ENCODE measurements at regions not wholly inside any gene's neighbourhood (a gene's known extent, or its start where the extent isn't known, plus 50 kb on each side); places are given as distances from the start of the nearest gene placed in this dataset.

DNA sequence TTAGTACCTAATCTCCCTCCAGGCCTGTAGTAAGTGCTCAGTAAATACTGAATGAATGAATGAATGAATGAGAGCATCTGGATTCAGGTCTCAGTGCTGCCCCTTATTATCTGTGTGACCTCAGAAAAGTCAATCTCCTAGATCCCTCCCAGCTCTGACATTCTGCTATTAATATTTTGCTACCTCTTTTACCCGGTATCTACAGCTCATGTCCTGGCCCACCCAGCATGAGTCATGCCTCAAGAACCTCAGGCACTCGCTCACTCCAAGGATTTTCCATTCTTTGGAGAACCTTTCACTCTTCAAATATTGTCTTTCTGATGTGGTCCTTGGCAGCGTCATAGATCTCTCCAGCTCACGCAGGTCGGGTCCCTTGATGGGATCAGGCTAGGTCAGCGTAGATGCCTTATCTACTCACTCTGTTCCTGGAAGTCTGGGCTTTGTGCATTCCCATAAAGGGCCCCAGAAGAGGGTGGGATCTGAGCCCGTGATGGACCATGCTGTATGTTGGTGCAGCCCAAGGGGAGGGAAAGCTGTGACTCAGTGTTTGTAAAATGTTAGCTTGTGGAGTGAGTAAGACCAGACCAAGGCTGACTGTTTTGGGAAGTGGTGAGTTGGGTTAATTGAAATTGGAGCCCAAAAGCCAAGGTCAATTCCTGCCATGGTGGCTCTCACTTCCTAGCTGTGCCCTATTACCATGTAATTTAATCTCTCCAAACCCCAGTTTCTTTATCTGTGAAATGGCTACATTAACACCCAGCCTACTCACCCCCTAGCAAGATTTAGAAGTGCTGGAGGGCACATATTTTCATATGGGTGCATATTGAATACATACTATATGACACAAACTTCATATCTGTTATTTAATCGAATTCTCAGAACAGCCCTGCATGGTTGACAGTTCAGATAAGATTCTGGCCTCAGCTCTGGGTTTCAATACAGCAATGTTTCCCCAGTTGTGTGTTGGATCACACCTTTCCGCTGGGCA, 214.1 kb upstream of the USP24 start:
- no peaks in the 10 kb centered on the region for H3K9me3 ChIP-seq (ENCODE audit: control insufficient read depth, insufficient read depth, low read length)
- no peaks in the 10 kb centered on the region for H3K4me1 ChIP-seq (ENCODE audit: control insufficient read depth, insufficient read depth, low read length)
- no peaks in the 10 kb centered on the region for H3K27me3 ChIP-seq (ENCODE audit: control insufficient read depth, insufficient read depth, low read length)
- H3K36me3 ChIP-seq (ENCODE audit: control insufficient read depth, insufficient read depth, low read length): no peaks in the 10 kb centered on the region
- no peak overlapping the region for H3K27ac ChIP-seq (ENCODE audit: low read length)
- WGBS (ENCODE audit: insufficient coverage, insufficient read length): no CpG with 5 or more reads among the region's 9 CpGs
- no peak overlapping the region for H3K4me3 ChIP-seq (ENCODE audit: low read length)
- no peak for DNase-seq (ENCODE audit: low read depth, low spot score)

DNA sequence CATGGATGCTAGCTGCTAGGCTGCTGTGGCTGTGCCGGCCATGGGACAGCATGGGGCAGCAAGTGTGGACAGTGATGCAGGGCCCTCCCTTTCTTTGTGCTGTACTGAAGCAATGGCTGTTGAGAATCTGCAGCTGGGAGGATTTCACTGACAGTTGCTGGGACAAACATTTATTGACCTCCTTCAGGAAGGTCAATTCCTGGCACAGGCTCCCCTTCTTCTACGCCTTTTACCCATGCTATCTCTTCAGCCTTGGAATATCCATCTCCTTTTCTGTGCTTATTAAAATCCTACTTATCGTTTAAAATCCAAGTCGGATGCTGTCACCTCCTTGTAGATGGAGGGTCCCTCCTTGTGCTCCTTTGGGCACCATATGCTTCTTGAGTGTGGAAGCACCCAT, 213.1 kb upstream of the USP24 start:
- no peaks in the 10 kb centered on the region for H3K36me3 ChIP-seq (ENCODE audit: control insufficient read depth, insufficient read depth, low read length)
- no peak for DNase-seq (ENCODE audit: low read depth, low spot score)
- no peaks in the 10 kb centered on the region for H3K9me3 ChIP-seq (ENCODE audit: control insufficient read depth, insufficient read depth, low read length)
- WGBS (ENCODE audit: insufficient coverage, insufficient read length): no CpG with 5 or more reads among the region's 4 CpGs
- no peaks in the 10 kb centered on the region for H3K4me1 ChIP-seq (ENCODE audit: control insufficient read depth, insufficient read depth, low read length)
- H3K27ac ChIP-seq (ENCODE audit: low read length): no peak overlapping the region
- no peaks in the 10 kb centered on the region for H3K27me3 ChIP-seq (ENCODE audit: control insufficient read depth, insufficient read depth, low read length)
- no peak overlapping the region for H3K4me3 ChIP-seq (ENCODE audit: low read length)

DNA sequence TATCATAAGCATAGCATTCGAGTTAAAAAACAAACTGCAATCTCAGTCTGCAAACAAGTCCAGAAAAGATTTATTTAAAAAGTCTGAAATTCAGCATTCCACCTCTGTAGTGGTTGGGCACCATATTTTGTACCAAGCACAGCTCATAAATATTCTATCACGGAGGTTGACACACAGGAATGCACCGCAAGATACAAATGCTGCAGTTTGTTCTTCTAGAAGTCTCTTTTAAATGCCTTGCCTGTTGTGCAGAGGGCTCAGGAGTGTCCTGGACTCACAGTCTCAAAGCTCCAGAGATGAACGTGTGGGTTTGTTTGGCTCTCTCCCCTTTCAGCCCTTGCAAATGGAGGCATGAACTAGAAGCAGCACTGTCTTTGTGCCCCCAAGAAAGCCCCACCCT, 212.4 kb upstream of the USP24 start:
- Histone ChIP-seq H3K9me3 (ENCODE audit: control insufficient read depth, insufficient read depth, low read length) (no peaks in the 10 kb centered on the region), H3K27ac (ENCODE audit: low read length) (no peak overlapping the region), H3K4me1 (ENCODE audit: control insufficient read depth, insufficient read depth, low read length) (no peaks in the 10 kb centered on the region), H3K36me3 (ENCODE audit: control insufficient read depth, insufficient read depth, low read length) (no peaks in the 10 kb centered on the region), H3K27me3 (ENCODE audit: control insufficient read depth, insufficient read depth, low read length) (no peaks in the 10 kb centered on the region), H3K4me3 (ENCODE audit: low read length) (no peak overlapping the region)
- DNase-seq (ENCODE audit: low read depth, low spot score): no peak
- no CpG with 5 or more reads among the region's 4 CpGs for WGBS (ENCODE audit: insufficient coverage, insufficient read length)

DNA sequence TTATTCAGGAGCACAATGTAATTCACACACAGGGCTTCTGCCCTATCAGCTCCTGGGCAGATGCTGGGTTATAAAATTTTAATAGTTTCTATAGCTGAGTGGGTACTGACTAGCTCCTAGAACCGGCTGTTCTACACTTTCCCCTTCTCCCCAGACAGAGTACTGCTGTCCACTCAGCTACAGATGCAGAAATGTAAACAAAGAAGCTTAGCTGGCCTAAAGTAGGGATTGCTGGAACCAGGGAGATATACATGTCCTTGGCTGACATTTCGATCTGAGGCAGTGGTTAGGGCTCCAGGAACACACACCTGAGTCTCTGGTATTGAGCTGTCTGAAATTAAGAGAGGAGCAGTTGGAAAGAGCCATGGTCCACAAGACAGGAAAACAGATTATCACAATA, 211.5 kb upstream of the USP24 start:
- Histone ChIP-seq H3K27ac (ENCODE audit: low read length) (no peak overlapping the region), H3K36me3 (ENCODE audit: control insufficient read depth, insufficient read depth, low read length) (no peaks in the 10 kb centered on the region), H3K9me3 (ENCODE audit: control insufficient read depth, insufficient read depth, low read length) (no peaks in the 10 kb centered on the region), H3K27me3 (ENCODE audit: control insufficient read depth, insufficient read depth, low read length) (no peaks in the 10 kb centered on the region), H3K4me3 (ENCODE audit: low read length) (no peak overlapping the region), H3K4me1 (ENCODE audit: control insufficient read depth, insufficient read depth, low read length) (no peaks in the 10 kb centered on the region)
- WGBS (ENCODE audit: insufficient coverage, insufficient read length): no CpG with 5 or more reads among the region's 2 CpGs
- no peak for DNase-seq (ENCODE audit: low read depth, low spot score)

DNA sequence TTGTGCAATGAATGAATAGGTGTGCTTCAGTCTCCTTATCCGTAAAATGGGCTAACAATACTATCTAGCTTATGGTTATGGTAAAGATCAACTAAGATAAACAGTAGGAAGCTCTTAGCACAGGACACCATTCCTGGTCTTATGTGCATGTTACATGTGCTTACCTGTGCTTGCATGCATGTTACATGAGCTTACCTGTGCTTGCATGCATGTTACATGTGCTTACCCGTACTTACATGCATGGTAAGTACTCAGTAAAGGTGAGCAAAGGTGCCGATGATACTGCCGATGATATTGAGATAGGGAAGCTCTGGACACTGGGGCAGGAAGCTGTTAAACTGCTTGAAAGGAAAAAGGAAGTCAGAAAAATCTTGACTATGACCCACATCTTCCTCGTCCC, 211.0 kb upstream of the USP24 start:
- Histone ChIP-seq H3K27ac (ENCODE audit: low read length) (no peak overlapping the region), H3K4me1 (ENCODE audit: control insufficient read depth, insufficient read depth, low read length) (no peaks in the 10 kb centered on the region)

DNA sequence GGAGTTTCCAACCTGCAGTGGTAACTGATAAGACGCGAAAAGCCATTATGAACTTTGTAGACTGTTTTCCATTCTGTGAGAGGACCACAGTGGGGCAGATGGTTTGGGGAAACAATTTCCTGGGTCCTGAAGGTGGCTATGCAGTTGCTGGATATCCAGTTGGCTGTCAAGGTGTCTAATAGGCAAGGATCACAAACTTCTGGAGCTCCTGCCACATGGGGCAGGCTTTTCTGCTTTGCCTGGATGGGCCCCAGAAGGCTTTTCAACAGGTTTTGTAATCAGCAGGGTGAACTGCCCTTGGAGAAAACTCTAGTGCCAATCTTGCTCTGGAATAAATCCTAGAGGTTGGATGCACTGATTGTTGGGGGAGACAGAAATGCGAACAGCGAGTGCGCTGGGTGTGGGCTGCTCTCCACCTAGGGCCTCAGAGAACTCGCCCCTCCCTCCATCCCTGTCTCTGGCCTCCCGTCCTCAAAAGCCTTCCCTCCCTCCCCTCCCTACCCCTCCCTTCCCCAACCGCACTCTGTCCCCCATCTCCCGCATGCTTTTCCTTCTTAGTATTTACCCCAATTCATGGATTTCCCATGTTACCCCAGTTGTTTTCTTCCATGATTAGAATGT, 210.3 kb upstream of the USP24 start:
- Histone ChIP-seq H3K36me3 (ENCODE audit: control insufficient read depth, insufficient read depth, low read length) (no peaks in the 10 kb centered on the region), H3K27me3 (ENCODE audit: control insufficient read depth, insufficient read depth, low read length) (no peaks in the 10 kb centered on the region), H3K9me3 (ENCODE audit: control insufficient read depth, insufficient read depth, low read length) (no peaks in the 10 kb centered on the region), H3K4me3 (ENCODE audit: low read length) (no peak overlapping the region), H3K4me1 (ENCODE audit: control insufficient read depth, insufficient read depth, low read length) (no peaks in the 10 kb centered on the region), H3K27ac (ENCODE audit: low read length) (no peak overlapping the region)
- DNase-seq (ENCODE audit: low read depth, low spot score): no peak
- 100% methylated on average over 1 of the region's 9 CpGs for WGBS (ENCODE audit: insufficient coverage, insufficient read length)

More for the DNA sequence above, 211.0 kb upstream of the USP24 start:
- Histone ChIP-seq H3K4me3 (ENCODE audit: low read length) (no peak overlapping the region), H3K36me3 (ENCODE audit: control insufficient read depth, insufficient read depth, low read length) (no peaks in the 10 kb centered on the region), H3K27me3 (ENCODE audit: control insufficient read depth, insufficient read depth, low read length) (no peaks in the 10 kb centered on the region), H3K9me3 (ENCODE audit: control insufficient read depth, insufficient read depth, low read length) (no peaks in the 10 kb centered on the region)
- no peak for DNase-seq (ENCODE audit: low read depth, low spot score)
- no CpG with 5 or more reads among the region's 5 CpGs for whole genome bisulfite sequencing (ENCODE audit: insufficient coverage, insufficient read length)

DNA sequence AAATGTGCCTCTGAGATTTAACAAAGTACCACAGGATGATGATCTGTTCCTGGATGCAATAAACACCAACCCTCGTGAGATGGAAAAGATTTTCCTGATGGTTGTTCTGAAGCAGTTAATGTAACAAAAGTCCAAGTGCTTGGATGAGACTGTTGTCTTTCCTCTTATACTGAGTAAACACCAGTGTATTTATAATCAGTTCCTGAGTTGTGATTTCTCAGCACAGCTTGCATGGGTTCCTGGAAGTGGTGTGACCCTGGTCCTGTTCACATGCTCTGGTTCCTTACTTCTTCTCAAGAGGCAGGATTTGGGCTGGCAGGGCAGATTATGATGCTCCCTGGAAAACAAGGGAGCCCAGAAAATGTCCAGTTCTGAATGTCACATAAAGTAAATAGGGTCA, 208.2 kb upstream of the USP24 start:
- no CpG with 5 or more reads among the region's 1 CpG for WGBS (ENCODE audit: insufficient coverage, insufficient read length)
- no peak overlapping the region for H3K4me3 ChIP-seq (ENCODE audit: low read length)
- no peaks in the 10 kb centered on the region for H3K4me1 ChIP-seq (ENCODE audit: control insufficient read depth, insufficient read depth, low read length)
- DNase-seq (ENCODE audit: low read depth, low spot score): no peak
- H3K9me3 ChIP-seq (ENCODE audit: control insufficient read depth, insufficient read depth, low read length): no peaks in the 10 kb centered on the region
- H3K27ac ChIP-seq (ENCODE audit: low read length): no peak overlapping the region
- no peaks in the 10 kb centered on the region for H3K27me3 ChIP-seq (ENCODE audit: control insufficient read depth, insufficient read depth, low read length)
- H3K36me3 ChIP-seq (ENCODE audit: control insufficient read depth, insufficient read depth, low read length): no peaks in the 10 kb centered on the region

DNA sequence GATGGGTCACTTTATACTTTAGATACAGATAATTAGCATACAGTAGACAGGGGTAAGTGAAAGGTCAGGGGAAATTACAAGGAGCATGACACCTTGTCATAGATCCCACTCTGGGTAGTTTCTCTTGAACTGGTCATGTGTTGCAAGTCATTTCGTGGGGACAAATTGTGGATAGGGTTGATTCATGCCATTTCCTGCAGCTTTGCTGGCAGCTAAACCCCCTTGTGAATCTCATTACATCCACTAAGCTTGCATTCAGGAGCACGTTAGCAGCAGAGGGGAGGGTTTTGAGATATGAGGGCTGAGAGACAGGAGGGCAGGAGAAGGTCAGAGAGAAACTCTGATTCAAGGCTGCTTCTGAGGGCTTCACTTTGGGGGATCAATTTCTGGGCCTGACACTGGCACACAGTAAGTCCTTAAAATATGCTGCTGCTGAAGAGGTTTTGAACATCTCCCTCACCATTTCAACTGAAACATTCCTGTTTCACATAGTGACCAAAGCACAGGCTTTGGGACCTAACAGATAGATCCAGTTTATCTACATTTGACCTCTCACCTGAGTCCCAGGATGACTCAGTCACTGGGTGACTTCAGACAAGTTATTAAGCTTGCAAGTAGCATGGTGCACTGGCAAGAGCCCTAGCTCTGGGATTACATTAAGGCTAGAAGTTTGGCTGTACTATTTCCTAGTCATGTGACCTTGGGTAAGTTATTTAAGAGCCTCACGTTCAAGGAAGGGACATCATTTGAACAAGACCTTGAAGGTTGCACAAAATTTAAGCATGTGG, 206.0 kb upstream of the USP24 start:
- H3K4me1 ChIP-seq (ENCODE audit: control insufficient read depth, insufficient read depth, low read length): no peaks in the 10 kb centered on the region
- no peaks in the 10 kb centered on the region for H3K9me3 ChIP-seq (ENCODE audit: control insufficient read depth, insufficient read depth, low read length)
- WGBS (ENCODE audit: insufficient coverage, insufficient read length): no CpG with 5 or more reads among the region's 3 CpGs
- DNase-seq (ENCODE audit: low read depth, low spot score): no peak
- no peaks in the 10 kb centered on the region for H3K36me3 ChIP-seq (ENCODE audit: control insufficient read depth, insufficient read depth, low read length)
- no peak overlapping the region for H3K27ac ChIP-seq (ENCODE audit: low read length)
- H3K4me3 ChIP-seq (ENCODE audit: low read length): no peak overlapping the region
- no peaks in the 10 kb centered on the region for H3K27me3 ChIP-seq (ENCODE audit: control insufficient read depth, insufficient read depth, low read length)

DNA sequence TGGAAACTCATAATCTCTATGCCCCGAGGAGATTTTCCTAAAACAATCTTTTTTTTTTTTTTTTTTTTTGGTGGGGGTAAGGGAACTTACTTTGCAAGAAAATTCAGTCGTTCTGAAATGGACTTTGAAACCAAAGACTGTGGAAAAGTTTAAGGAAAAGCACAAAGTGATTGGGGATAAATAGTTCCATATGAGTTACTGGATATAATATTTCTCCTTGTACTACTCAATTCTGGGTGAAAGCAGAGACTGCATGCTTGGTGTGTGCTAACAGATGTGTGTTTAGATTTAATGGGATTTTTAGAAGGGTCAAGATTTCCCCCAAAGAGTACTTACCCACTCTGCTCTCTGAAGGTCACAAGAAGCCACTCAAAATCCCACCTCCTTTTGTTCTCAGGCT, 204.9 kb upstream of the USP24 start:
- no peak for DNase-seq (ENCODE audit: low read depth, low spot score)
- H3K27ac ChIP-seq (ENCODE audit: low read length): no peak overlapping the region
- WGBS (ENCODE audit: insufficient coverage, insufficient read length): no CpG with 5 or more reads among the region's 2 CpGs
- no peaks in the 10 kb centered on the region for H3K9me3 ChIP-seq (ENCODE audit: control insufficient read depth, insufficient read depth, low read length)
- H3K4me3 ChIP-seq (ENCODE audit: low read length): no peak overlapping the region
- no peaks in the 10 kb centered on the region for H3K27me3 ChIP-seq (ENCODE audit: control insufficient read depth, insufficient read depth, low read length)
- H3K4me1 ChIP-seq (ENCODE audit: control insufficient read depth, insufficient read depth, low read length): no peaks in the 10 kb centered on the region
- H3K36me3 ChIP-seq (ENCODE audit: control insufficient read depth, insufficient read depth, low read length): no peaks in the 10 kb centered on the region

DNA sequence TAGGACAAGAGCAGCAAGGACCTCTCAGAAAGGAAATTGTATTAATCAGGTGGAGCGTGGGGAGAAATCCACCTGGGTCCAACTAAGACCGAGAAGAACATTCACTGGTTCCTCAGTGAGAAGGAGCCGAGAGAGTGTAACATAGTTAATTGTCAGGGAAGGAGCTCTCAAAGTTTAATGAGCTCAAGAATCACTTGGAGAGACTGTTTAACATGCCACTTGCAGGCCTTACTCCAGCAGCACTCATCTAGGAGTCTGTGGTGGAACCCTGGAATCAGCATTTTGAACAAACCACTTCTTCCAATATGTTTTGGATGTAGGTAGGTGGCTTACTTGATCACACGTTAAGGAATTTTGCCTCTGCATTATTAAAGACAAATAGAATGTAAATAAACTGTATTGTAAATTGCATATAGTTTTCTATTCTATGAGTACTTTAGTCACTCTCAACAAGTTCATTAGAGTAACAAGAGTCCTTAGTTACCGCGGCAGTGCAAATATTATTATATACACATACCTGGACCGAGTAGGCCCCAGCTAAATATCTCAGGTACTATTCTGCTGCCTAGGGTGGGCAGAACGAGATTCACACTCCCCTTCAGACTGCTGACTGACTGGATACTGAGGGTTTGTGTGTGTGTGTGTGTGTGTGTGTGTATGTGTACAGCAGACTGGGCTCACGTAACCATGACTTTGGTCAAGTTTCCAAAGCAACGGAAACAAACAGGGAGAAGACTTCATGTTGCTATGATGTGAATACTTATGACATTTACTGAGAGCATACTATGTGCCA, 203.2 kb upstream of the USP24 start:
- H3K4me3 ChIP-seq (ENCODE audit: low read length): no peak overlapping the region
- no CpG with 5 or more reads among the region's 10 CpGs for WGBS (ENCODE audit: insufficient coverage, insufficient read length)
- no peak for DNase-seq (ENCODE audit: low read depth, low spot score)
- H3K9me3 ChIP-seq (ENCODE audit: control insufficient read depth, insufficient read depth, low read length): no peaks in the 10 kb centered on the region
- H3K4me1 ChIP-seq (ENCODE audit: control insufficient read depth, insufficient read depth, low read length): no peaks in the 10 kb centered on the region
- H3K27ac ChIP-seq (ENCODE audit: low read length): no peak overlapping the region
- no peaks in the 10 kb centered on the region for H3K36me3 ChIP-seq (ENCODE audit: control insufficient read depth, insufficient read depth, low read length)
- no peaks in the 10 kb centered on the region for H3K27me3 ChIP-seq (ENCODE audit: control insufficient read depth, insufficient read depth, low read length)
